ENCODE measurements at regions not wholly inside any gene's neighbourhood (a gene's known extent, or its start where the extent isn't known, plus 50 kb on each side); places are given as distances from the start of the nearest gene placed in this dataset.

DNA sequence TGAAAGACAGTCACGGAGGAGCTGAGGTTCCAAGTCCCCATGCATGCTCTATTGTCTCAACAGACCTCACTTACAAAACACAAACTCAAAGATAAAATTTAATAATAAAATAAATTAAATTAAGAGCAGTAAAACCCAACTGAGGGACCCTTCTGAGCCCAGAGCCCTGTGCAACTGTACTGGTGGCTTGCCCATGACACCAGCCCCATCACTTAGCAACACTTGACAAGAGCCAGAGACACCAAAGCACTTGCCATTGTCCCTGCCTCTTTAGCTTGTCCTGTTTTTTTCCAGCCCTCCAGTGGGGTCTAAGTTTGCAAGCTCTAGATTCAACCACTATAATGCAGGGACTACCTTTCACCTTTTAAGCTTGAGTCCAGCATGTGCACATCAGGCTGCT is 117.9 kb downstream of the JCAD start:
- TF ChIP-seq CTCF (IDR thresholded peaks at IDR 0.05) = no peak
- no peak for TF ChIP-seq POLR2A (IDR thresholded peaks at IDR 0.05)
- no peak for TF ChIP-seq POLR2AphosphoS5 (IDR thresholded peaks at IDR 0.05)

All from breast epithelium (tissue), 3 donors.